MG63 (cell line): ENCODE measurements at regions not wholly inside any gene's neighbourhood (a gene's known extent, or its start where the extent isn't known, plus 50 kb on each side); places are given as distances from the start of the nearest gene placed in this dataset.
A peak's percentile ranks its signal among the peaks of the same experiment; 100 is the strongest.
"Not testable (repeated sequence)": the region's sequence is repeated elsewhere in the genome, so short reads cannot be mapped to it uniquely, and the experiment has no call there.

Experiments used
- DNase-seq: peaks from one replicate; pipeline ENCODE4 v3.0.0-alpha.2; 2020
- H3K27me3 ChIP-seq: fragments of 250-450 bp; sonication (Bioruptor Pico); 2 replicates; pipeline ENCODE4 v1.5.1; 2020; ENCODE audit warnings: mild to moderate bottlenecking, moderate library complexity
- H3K36me3 ChIP-seq: fragments of 250-450 bp; sonication (Bioruptor Pico); 2 replicates; pipeline ENCODE4 v1.5.1; 2020; ENCODE audit warnings: mild to moderate bottlenecking, moderate library complexity
- H3K4me3 ChIP-seq: fragments of 250-450 bp; sonication (Bioruptor Pico); 2 replicates; pipeline ENCODE4 v1.5.1; 2020; ENCODE audit warnings: mild to moderate bottlenecking, moderate library complexity
- H3K9me3 ChIP-seq: fragments of 250-450 bp; sonication (Bioruptor Pico); 2 replicates; pipeline ENCODE4 v1.5.1; 2020; ENCODE audit warnings: mild to moderate bottlenecking, moderate library complexity

DNA sequence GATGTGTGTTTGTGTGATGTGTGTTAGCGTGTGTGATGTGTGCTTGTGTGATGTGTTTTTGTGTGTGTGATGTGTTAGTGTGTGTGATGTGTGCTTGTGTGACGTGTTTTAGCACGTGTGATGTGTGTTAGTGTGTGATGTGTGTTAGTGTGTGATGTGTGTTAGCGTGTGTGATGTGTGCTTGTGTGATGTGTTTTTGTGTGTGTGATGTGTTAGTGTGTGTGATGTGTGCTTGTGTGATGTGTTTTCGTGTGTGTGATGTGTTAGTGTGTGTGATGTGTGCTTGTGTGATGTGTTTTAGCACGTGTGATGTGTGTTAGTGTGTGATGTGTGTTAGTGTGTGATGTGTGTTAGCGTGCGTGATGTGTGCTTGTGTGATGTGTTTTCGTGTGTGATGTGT lies 69.0 kb upstream of the CFAP46 start:
- not testable (repeated sequence) for DNase-seq, H3K27me3 ChIP-seq, H3K9me3 ChIP-seq, H3K36me3 ChIP-seq, H3K4me3 ChIP-seq

DNA sequence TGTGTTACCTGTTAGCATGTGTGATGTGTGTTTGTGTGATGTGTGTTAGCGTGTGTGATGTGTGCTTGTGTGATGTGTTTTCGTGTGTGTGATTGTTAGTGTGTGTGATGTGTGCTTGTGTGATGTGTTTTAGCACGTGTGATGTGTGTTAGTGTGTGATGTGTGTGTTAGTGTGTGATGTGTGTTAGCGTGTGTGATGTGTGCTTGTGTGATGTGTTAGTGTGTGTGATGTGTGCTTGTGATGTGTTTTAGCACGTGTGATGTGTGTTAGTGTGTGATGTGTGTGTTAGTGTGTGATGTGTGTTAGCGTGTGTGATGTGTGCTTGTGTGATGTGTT lies 68.4 kb upstream of the CFAP46 start:
- H3K36me3 ChIP-seq, H3K9me3 ChIP-seq, H3K27me3 ChIP-seq, H3K4me3 ChIP-seq, DNase-seq: not testable (repeated sequence)

DNA sequence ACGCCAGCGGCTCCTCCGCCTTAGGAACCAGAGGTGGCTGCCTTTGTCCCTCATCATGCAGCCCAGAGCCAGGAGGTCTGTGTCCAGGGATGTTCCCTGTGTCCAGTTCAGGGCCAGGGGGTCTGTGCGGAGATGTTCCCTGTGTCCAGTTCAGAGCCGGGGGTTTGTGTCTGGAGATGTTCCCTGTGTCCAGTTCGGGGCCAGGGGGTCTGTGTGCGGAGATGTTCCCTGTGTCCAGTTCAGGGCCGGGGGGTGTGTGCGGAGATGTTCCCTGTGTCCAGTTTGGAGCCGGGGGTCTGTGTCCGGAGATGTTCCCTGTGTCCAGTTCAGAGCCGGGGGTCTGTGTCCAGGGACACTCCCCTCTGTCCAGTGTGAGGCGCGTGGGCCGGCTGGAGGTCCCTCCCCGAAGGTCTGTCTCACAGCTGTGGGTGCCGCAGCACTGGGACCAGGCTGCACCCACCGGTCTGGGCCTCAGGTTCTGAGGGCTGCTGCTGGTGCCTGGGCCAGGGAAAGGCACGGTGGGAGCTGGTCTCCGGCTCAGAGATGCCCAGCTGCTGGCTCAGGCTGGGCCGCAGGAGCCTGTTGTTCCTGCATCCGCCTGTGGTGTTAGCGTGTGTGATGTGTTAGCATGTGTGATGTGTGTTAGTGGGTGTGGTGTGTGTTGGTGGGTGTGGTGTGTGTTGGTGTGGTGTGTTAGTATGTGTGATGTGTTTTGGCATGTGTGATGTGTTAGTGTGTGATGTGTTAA lies 67.9 kb upstream of the CFAP46 start:
- no peaks in the 10 kb centered on the region for H3K36me3 ChIP-seq
- H3K27me3 ChIP-seq, result no peaks in the 10 kb centered on the region
- no peak for DNase-seq
- H3K9me3 ChIP-seq, result no peaks in the 10 kb centered on the region
- H3K4me3 ChIP-seq, result no peak overlapping the region

DNA sequence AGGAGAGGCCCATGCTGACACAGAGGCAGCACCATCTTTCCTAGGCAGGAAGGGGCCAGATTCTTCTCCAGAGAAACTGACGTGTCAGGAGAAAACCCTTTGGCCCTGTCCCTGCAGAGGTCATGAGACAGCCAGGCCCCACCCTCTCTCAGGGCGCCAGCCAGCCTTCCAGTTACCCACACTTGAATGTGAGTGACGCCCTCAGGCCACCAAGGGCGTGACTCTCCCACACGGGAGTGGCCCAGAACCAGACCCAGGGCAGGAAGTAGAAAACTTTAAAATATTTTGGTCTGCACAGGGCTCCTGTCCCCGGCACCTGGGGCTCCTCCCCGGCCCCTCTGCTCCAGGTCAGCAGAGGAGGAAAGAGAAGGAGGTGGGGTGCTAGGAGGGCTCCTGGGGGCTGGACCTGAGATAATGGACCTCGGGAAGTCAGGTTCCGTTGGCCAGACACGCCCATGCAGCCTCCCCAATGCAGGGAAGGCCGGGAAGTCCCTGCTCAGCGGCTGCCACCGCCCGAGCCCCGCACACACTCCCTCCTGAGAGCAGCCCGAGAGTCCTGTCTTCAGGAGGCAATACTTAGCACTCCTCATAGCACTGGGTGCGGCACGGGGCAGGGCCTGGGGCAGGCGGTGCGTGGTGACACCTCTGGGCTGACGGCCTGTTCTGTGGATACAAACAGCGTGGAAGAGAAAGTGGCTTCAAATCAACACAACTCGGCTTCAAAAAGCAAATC lies 67.0 kb upstream of the CFAP46 start:
- DNase-seq, result peak; percentile 87
- no peak overlapping the region for H3K4me3 ChIP-seq
- H3K9me3 ChIP-seq, result no peaks in the 10 kb centered on the region
- no peaks in the 10 kb centered on the region for H3K36me3 ChIP-seq
- H3K27me3 ChIP-seq, result no peaks in the 10 kb centered on the region

DNA sequence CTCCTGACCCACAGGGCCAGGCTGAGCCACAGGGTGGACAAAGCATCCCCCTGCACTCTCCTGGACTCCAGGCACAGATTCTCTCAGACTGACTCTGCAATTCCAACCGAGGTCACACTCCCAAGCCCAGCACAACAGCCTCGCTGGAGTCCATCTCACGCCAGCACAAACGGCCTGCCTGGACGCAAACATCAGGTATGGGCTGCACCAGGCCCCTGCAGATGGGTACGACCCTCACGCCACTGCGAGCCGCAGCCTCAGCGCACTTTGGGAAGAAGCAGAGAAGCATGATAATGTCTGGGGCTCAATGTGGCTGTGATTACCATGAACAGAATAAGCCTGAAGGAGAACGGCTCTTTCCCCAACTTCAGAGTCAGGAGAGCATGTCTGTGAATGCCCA lies 66.4 kb upstream of the CFAP46 start:
- H3K27me3 ChIP-seq, result no peaks in the 10 kb centered on the region
- DNase-seq, result no peak
- no peaks in the 10 kb centered on the region for H3K9me3 ChIP-seq
- H3K36me3 ChIP-seq, result no peaks in the 10 kb centered on the region
- no peak overlapping the region for H3K4me3 ChIP-seq

DNA sequence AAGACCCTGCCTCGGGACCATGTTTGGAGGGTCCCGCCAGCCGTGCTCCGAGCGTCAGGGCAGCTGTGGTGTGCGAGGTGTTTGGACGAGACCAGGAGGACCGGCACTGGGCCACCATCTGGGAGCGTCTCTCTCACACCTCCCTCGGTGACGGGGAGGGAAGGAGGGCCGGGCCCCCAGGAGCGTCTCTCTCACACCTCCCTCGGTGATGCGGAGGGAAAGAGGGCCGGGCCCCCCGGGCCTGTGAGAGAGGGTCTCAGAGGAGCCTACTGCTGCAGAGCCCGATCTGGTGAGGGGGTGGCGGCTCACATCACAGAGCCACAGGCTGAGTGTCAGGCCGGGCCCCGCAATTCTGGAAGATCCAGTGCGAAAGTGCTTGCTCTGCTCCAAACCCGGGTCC lies 65.8 kb upstream of the CFAP46 start:
- H3K4me3 ChIP-seq, result no peak overlapping the region
- H3K27me3 ChIP-seq, result no peaks in the 10 kb centered on the region
- no peaks in the 10 kb centered on the region for H3K36me3 ChIP-seq
- DNase-seq, result no peak
- no peaks in the 10 kb centered on the region for H3K9me3 ChIP-seq

DNA sequence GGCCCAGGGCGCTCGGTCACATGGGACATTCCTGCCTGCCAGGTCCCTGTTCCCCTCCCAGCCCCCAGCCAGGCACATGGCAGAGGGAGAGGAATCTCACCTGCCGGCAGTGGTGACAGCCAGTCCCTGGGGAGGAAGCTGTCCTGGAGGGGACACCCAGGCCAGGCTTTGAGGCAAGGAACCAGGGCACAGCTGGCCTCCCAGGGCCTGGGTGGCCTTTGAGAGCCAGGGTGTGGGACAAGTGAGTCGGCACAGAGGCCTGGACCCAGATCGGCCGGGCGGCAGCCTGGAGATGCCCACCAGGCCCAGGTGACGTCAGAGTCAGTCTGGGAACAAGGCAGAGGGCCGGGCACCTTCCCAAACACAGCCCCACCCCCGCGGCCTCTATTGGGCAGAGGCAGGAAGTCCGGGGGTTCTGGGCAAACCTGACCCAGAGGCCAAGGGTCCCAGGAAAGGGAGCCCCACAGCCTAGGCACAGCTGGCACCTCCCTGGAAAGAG lies 65.0 kb upstream of the CFAP46 start:
- Histone ChIP-seq H3K9me3 (no peaks in the 10 kb centered on the region), H3K36me3 (no peaks in the 10 kb centered on the region), H3K27me3 (no peaks in the 10 kb centered on the region), H3K4me3 (no peak overlapping the region)
- no peak for DNase-seq

DNA sequence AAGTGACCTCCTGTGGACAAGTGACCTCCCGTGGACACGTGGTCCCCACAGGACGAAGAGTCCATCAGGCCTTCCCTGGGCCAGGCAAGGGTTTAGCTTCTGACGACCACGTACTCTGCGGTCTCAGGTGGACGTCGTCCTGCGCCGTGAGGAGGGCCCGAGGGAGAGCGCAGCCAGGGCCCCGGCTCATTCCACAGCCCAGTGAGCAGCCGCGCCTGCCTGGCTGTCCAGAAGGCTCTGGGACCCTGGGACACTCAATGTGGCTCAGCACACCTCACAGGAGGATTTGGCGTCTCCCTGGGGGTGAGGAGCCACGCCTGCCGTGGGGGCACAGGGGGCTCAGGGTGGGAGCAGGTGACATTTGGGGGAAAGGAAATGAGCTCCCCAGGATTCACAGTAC lies 64.4 kb upstream of the CFAP46 start:
- Histone ChIP-seq H3K27me3 (no peaks in the 10 kb centered on the region), H3K36me3 (no peaks in the 10 kb centered on the region), H3K4me3 (no peak overlapping the region), H3K9me3 (no peaks in the 10 kb centered on the region)
- DNase-seq, result no peak

DNA sequence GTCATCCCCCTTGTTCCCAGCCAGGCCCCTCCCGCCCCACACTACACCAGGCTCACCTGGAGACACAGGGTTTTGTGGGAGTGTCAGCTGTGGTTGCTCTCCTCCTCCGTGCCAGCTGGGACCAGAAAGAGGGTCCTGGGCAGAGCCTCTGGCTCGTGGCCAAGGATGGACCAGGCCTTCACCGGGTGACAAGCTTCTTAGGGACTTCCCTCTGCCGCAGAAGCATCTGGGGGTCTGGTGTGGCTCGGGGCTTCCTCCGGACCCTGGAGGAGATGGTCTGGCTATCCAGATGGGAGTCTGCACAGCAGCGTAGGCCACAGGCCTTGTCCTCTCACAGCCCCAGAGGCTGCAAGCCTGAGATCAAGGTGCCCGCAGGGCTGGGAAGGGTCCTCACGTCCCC lies 63.8 kb upstream of the CFAP46 start:
- no peaks in the 10 kb centered on the region for H3K9me3 ChIP-seq
- H3K36me3 ChIP-seq, result no peaks in the 10 kb centered on the region
- no peaks in the 10 kb centered on the region for H3K27me3 ChIP-seq
- no peak for DNase-seq
- no peak overlapping the region for H3K4me3 ChIP-seq

DNA sequence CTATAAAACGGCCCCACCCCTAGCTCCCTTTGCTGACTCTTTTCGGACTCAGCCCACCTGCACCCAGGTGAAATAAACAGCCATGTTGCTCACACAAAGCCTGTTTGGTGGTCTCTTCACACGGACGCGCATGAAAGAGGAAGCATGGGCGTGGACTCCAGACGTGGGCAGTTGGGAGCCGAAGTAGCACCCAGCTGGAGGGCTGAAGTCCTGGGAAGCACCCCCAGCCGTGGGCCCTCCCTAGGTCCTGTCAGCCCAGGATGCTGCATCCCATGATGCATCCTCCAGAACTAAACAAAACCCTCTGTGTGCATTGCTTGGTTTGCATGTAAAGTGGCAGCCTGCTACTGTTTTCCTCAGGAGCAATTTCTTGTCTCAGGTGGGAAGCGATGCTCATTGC lies 62.1 kb upstream of the CFAP46 start:
- Histone ChIP-seq H3K36me3 (no peaks in the 10 kb centered on the region), H3K4me3 (no peak overlapping the region), H3K27me3 (no peaks in the 10 kb centered on the region), H3K9me3 (no peaks in the 10 kb centered on the region)
- DNase-seq, result no peak

DNA sequence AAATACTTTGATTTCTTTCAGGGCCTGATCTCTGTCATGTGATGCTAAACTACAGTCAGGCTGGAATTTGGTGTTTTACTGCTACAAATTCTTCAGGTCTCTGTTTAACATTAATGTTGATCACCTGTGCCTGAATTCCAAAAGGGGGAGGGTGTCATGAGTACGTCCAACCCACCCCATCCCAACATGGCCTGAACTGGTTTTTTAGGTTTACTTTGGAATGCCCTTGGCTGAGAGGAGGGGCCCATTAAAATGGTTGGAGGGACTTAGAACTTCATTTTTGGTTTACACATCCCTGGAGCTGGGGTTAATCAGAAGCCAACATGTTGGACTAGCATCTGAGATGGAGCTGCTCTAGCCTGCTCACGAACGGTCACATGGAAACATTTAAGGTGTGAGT lies 60.8 kb upstream of the CFAP46 start:
- H3K9me3 ChIP-seq, result no peaks in the 10 kb centered on the region
- H3K27me3 ChIP-seq, result no peaks in the 10 kb centered on the region
- no peaks in the 10 kb centered on the region for H3K36me3 ChIP-seq
- no peak for DNase-seq
- no peak overlapping the region for H3K4me3 ChIP-seq

DNA sequence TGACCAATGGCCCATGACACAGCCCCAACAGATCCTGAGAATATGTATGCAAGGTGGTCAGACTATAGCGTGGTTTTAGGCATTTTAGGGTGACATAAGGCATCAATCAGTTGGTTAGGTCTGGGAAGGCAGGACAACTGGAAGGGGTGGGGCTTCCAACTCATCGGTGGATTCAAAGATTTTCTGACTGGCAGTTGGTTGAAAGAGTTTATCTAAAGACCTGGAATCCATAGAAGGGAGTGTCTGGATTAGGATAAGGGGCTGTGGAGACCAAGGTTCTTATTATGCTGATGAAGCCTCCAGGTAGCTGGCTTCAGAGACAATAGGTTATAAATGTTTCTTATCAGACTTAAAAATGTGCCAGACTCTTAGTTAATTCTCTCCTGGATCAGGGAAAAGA lies 60.3 kb upstream of the CFAP46 start:
- no peaks in the 10 kb centered on the region for H3K36me3 ChIP-seq
- H3K27me3 ChIP-seq, result no peaks in the 10 kb centered on the region
- no peak for DNase-seq
- H3K9me3 ChIP-seq, result no peaks in the 10 kb centered on the region
- no peak overlapping the region for H3K4me3 ChIP-seq

DNA sequence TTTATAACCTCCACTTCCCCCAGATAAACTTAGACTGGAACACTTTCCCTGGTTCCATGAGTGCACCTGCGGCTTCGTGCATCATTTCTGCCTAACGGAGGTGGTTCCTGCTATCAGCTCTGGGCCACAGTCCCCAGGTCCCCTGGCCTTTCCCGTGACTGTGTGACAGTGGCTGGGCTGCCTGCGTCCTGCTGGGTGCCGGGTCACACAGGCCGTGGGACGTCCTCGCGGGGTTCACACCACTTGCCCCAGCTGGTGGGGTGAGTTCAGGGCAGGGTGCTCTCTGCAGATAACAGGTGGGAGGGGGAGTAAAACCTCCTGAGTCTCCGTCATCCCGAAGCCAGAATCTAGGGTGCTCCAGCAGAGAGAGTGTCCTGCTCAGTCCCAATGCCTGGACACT lies 58.7 kb upstream of the CFAP46 start:
- Histone ChIP-seq H3K27me3 (no peaks in the 10 kb centered on the region), H3K4me3 (no peak overlapping the region), H3K9me3 (no peaks in the 10 kb centered on the region), H3K36me3 (no peaks in the 10 kb centered on the region)
- no peak for DNase-seq

DNA sequence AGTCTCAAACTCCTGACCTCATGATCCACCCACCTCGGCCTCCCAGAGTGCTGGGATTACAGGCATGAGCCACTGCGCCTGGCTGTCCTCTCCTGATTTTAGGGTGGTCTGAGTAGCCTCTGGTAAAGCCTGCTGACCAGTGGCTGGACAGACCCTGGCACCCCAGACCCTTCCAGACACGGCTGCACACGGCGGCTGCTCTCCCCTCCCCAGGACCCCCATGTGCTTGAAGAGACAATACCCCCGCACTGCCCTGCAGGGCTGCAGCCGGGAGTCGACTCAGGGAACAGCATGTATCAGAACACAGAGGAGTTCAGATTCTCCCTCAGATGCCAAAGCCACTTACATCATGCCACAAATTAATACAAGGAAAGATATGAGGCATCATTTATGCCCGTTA lies 58.3 kb upstream of the CFAP46 start:
- Histone ChIP-seq H3K36me3 (no peaks in the 10 kb centered on the region), H3K9me3 (no peaks in the 10 kb centered on the region), H3K4me3 (no peak overlapping the region), H3K27me3 (no peaks in the 10 kb centered on the region)
- no peak for DNase-seq

DNA sequence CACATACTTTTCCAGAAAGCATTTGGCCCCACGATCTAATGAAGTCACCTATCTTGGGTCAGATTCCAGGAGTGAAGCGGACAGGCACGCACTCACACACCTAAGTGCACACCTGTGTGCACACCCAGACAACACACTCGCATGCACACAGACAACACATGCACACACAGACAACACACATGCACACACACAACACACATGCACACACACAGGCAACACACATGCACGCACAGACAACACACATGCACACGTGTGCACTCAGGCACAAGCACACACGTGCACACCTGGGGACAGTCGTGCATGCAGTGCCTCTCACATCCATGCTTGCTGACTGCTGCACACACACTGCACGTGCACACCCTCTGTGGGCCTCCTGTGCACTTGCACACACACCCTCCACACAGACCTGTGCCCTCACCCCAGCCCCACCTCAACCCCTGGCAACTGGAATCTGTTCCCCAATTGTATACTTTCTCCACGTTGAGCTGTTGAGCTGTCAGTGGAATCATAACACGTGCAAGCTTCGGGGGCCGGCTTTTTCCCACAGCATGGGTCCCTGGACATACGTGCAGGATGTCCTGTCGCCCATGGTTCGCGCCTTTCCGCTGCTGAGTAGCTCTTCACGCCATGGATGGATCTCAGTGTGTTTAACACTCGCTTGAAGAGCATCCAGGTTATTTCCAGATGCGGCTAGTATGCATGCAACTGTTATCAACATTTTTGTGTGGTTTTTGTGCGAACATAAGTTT lies 55.3 kb upstream of the CFAP46 start:
- Histone ChIP-seq H3K27me3 (no peaks in the 10 kb centered on the region), H3K36me3 (no peaks in the 10 kb centered on the region), H3K4me3 (no peak overlapping the region), H3K9me3 (no peaks in the 10 kb centered on the region)
- no peak for DNase-seq

DNA sequence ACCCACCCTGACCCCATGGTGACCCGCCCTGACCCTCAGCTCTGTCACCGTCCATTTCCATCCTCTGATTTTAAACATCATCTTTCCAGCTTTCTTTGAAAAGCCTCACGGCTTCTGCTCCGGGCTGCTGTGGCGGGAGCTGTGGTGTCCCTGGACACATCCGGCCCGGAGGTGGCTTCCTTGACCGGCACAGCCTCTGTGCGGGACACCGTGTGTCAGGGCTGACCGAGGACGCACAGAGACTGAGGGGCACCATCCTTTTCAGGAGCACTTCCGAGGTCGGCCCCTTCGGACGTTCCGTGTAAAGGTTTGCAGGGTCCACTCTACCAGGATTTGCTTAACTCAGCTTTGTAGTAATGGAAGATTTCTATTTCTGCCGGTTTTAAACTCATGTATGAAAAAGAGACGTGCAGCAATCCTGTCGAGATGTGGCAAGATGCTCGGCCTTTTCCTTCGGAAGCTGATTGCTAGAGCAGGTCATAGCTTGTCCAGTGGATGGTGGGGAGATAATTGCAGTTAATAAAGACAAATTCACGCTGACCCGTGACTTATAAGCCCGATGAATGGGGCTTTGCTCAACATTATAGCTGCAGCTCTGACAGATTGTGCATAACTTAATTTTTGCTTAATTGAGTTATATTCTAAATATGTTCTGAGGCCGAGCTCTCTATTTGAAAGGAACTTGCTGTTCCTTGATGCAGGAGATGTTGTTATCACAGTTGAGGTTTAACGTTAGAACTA lies 54.4 kb upstream of the CFAP46 start:
- no peak for DNase-seq
- no peaks in the 10 kb centered on the region for H3K27me3 ChIP-seq
- no peaks in the 10 kb centered on the region for H3K36me3 ChIP-seq
- H3K9me3 ChIP-seq, result no peaks in the 10 kb centered on the region
- no peak overlapping the region for H3K4me3 ChIP-seq
